Lower leg skin (tissue), 4 donors: ENCODE measurements at regions not wholly inside any gene's neighbourhood (a gene's known extent, or its start where the extent isn't known, plus 50 kb on each side); places are given as distances from the start of the nearest gene placed in this dataset.
"Not testable (repeated sequence)": the region's sequence is repeated elsewhere in the genome, so short reads cannot be mapped to it uniquely, and the experiment has no call there.

ENCODE experiments used
- DNase-seq, 2 donors: peaks; one replicate each; pipeline ENCODE4 v3.0.0-alpha.2; 2019; ENCODE audit warnings: low spot score in 2 of 2
- H3K4me3 ChIP-seq: fragments of 200-600 bp; sonication (generic); 2 replicates; pipeline ENCODE4 v1.5.1; 2017; ENCODE audit warnings: mild to moderate bottlenecking, low read depth; ENCODE audit not compliant: poor library complexity, severe bottlenecking
- CTCF ChIP-seq, 3 donors: fragments of 450-650 bp; IDR thresholded peaks; one replicate each; pipeline ENCODE4 v1.5.1; 2016; ENCODE audit warnings: antibody characterized with exemption in 3 of 3, mild to moderate bottlenecking in 3 of 3, moderate library complexity in 2 of 3
- POLR2A ChIP-seq, 2 donors: fragments of 450-650 bp; IDR thresholded peaks; one replicate each; pipeline ENCODE4 v1.6.1; 2016 to 2017; ENCODE audit warnings: antibody characterized with exemption in 2 of 2, mild to moderate bottlenecking in 1 of 2, moderate library complexity in 1 of 2
- WGBS, 2 donors: methylation state at CpG; one replicate each; pipeline ENCODE4 v1.1.5; 2018; 5-methylcytosine and 5-hydroxymethylcytosine counted together
- intact Hi-C: fragments of 100-400 bp; cut with DNase I; formaldehyde crosslinking; loops from one replicate; pipeline ENCODE4 v1.15.0; 2023; ENCODE audit warnings: low total_unique reads

GRCh38 chr10:33025039-33025438, 67.0 kb upstream of the ITGB1 start:
- DNase-seq: no peak
- intact Hi-C loops: no loop called here
- TF ChIP-seq CTCF (IDR thresholded peaks at IDR 0.05) (no peak), POLR2A (IDR thresholded peaks at IDR 0.05) (no peak)
- 86 to 93% methylated on average over 6 of the region's 6 CpGs for WGBS, 2 donors
- no peak overlapping the region for H3K4me3 ChIP-seq

- WGBS, 2 donors: 88 to 91% methylated on average over 3 of the region's 3 CpGs
- intact Hi-C loops: no loop called here
- DNase-seq: no peak
- TF ChIP-seq POLR2A (IDR thresholded peaks at IDR 0.05) (no peak), CTCF (IDR thresholded peaks at IDR 0.05) (no peak)
- H3K4me3 ChIP-seq: no peak overlapping the region
Observed at GRCh38 chr10:33022691-33023090, 64.7 kb upstream of the ITGB1 start.

- TF ChIP-seq CTCF (IDR thresholded peaks at IDR 0.05) (no peak), POLR2A (IDR thresholded peaks at IDR 0.05) (no peak)
- WGBS, 2 donors: 45 to 50% methylated on average over 4 of the region's 4 CpGs
- no peak overlapping the region for H3K4me3 ChIP-seq
- DNase-seq: no peak
- intact Hi-C loops: no loop called here
Observed at GRCh38 chr10:33022090-33022489, 64.1 kb upstream of the ITGB1 start.

GRCh38 chr10:33016988-33017387, 59.0 kb upstream of the ITGB1 start:
- intact Hi-C loops: no loop called here
- no peak for TF ChIP-seq POLR2A (IDR thresholded peaks at IDR 0.05)
- no peak for TF ChIP-seq CTCF (IDR thresholded peaks at IDR 0.05)
- no peak for DNase-seq
- WGBS, 2 donors: 97 to 100% methylated on average over 2 of the region's 2 CpGs
- no peak overlapping the region for H3K4me3 ChIP-seq

- no peak overlapping the region for H3K4me3 ChIP-seq
- intact Hi-C loops: no loop called here
- DNase-seq: no peak
- 71 to 82% methylated on average over 3 of the region's 3 CpGs for WGBS, 2 donors
- TF ChIP-seq POLR2A (IDR thresholded peaks at IDR 0.05) (no peak), CTCF (IDR thresholded peaks at IDR 0.05) (no peak)
Observed at GRCh38 chr10:33015761-33016547, 57.9 kb upstream of the ITGB1 start.

- intact Hi-C loops, H3K4me3 ChIP-seq, DNase-seq: not testable (repeated sequence)
- 96% methylated on average over 12 of the region's 25 CpGs; no CpG with 5 or more reads in 1 of the 2 donors for WGBS, 2 donors
Observed at GRCh38 chr10:33013331-33013730, 55.3 kb upstream of the ITGB1 start.
